GM13977 (cell line): ENCODE measurements at regions not wholly inside any gene's neighbourhood (a gene's known extent, or its start where the extent isn't known, plus 50 kb on each side); places are given as distances from the start of the nearest gene placed in this dataset.

Experiments
- DNase-seq: peaks from one replicate; pipeline ENCODE4 v3.0.0; 2012; ENCODE audit warnings: low spot score
- CTCF ChIP-seq: IDR thresholded peaks from 2 replicates; pipeline ENCODE4 v1.5.1; 2012; ENCODE audit warnings: mild to moderate bottlenecking, control low read depth; ENCODE audit not compliant: insufficient read depth; ENCODE audit errors: extremely low read depth, missing control alignments
- in situ Hi-C: fragments of 300-500 bp; cut with MboI; formaldehyde crosslinking; loops from one replicate; pipeline ENCODE4 v1.12.0; 2022; ENCODE audit warnings: low sequenced_read_pairs, low pct_unique_long_range_greater_than_20kb, mixed read lengths, inconsistent platforms; ENCODE audit not compliant: unreplicated experiment

- in situ Hi-C loops, result no loop called here
- no peak for TF ChIP-seq CTCF
- DNase-seq, result no peak
Measured at GRCh38 chr9:96038914-96039313, 163.4 kb downstream of the ERCC6L2 start.

- TF ChIP-seq CTCF, result no peak
- in situ Hi-C loops, result no loop called here
Measured at GRCh38 chr9:96038271-96038670, 162.8 kb downstream of the ERCC6L2 start.

GRCh38 chr9:96034553-96035122 lies 159.1 kb downstream of the ERCC6L2 start:
- TF ChIP-seq CTCF, result no peak
- in situ Hi-C loops, result no loop called here

More at GRCh38 chr9:96038271-96038670, 162.8 kb downstream of the ERCC6L2 start:
- no peak for DNase-seq

GRCh38 chr9:96033896-96034295 lies 158.4 kb downstream of the ERCC6L2 start:
- no peak for DNase-seq
- no peak for TF ChIP-seq CTCF

More at GRCh38 chr9:96034553-96035122, 159.1 kb downstream of the ERCC6L2 start:
- DNase-seq, result no peak

GRCh38 chr9:96031916-96032534 lies 156.5 kb downstream of the ERCC6L2 start:
- in situ Hi-C loops, result no loop called here
- DNase-seq, result no peak
- no peak for TF ChIP-seq CTCF

More at GRCh38 chr9:96033896-96034295, 158.4 kb downstream of the ERCC6L2 start:
- in situ Hi-C loops, result no loop called here

GRCh38 chr9:96031366-96031824 lies 155.9 kb downstream of the ERCC6L2 start:
- TF ChIP-seq CTCF, result no peak
- no peak for DNase-seq
- in situ Hi-C loops, result no loop called here
